ENCODE measurements at regions not wholly inside any gene's neighbourhood (a gene's known extent, or its start where the extent isn't known, plus 50 kb on each side); places are given as distances from the start of the nearest gene placed in this dataset.

DNA sequence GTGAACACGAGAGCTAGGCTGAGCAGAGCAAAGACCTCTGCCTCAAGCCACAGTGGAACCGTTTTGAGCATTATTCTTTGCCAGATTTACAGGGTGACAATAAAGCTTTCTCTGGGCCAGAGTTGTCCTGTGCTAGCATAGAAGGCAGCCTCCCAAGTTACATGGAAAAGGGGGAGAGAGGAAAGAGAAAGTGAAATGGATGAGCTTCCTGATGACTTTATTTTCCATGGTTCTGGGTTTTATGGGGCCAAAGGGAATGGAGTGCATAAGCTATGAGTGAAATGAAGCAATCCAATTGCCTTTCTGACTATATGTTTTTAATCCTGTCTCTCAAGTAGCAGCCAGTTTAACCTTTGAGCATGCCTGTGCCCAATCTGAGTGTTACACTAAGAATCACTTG, 428.4 kb downstream of the COG6 start:
- no peak for FAIRE-seq

DNA sequence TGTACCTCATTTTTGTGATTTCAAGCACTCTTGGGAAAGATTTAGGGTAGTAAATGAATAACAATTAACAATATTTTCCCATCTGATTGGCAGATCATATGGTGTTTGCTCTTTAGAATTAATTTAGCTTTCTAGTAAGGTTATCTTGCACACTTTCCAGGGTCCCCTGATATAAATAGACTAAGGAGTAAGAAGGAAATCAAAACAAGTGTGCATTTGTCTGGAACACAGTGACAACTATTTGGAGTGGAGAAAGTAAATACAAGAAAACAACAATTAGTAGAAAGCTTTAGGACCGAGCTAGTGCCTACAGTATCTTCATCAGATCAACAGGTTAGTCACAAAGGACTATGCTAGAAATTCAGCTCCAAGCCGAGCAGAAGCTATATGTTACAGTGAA, 429.5 kb downstream of the COG6 start:
- FAIRE-seq: no peak

DNA sequence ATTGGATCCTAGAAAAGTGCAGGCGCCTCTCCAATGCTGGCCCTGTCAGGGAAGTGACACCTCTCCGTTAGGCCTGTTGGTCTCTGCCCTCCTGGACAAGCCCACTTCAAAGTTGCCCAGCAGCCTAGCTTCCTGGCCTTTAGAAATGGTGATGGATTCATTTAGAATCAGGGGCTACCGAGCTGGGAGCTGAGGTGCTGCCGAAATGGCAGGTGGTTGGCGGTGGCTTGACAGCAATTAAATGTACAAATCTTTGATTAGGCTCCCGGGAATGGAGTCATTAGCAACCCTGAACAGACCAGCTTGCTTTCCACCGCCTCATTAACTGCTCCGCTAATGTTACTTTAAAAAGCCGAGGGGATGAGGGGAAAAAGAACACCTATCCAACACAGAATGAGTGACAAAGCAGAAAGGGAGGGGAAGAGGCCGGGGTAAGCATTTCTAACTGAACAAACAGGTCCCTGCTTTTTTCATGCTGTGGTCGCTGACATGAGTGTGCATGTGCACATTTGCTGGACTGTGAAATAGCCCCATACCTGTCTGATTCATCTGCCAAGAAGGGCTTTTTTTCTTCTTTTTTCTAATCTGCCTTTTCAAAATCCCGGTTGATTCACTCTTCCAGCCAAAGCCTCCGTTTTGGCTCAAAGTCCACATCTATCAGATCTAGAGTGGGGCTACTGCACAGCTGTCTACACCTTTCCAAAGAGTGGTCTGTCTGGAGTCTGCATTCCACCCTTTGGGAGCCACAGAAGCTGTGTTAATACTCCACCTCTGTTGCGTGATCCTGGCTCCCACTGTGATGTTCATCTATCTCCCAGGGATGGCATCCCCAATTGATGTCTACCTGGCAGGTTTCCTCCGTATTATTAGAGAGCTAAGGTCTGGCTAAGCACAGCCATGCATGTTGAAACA, 431.9 kb downstream of the COG6 start:
- FAIRE-seq: no peak

DNA sequence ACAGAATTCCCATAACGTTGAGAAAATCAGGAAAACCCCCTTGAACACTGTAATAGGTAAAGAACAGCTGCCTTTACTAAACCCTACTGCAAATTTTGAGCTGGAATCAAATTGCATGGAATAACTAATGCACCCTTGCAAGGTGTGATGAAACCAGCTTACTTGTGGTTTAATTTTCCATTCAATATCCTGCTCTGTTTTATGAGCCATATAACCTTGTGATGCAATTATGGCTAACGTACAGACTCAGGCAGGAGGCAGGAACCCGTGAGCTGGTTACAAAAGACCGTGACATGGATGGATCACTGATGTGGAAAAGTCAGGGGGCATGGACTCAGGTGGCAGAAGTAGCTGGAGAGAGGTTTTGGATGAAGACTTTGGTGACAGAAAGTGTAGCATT, 438.6 kb downstream of the COG6 start:
- FAIRE-seq: no peak

DNA sequence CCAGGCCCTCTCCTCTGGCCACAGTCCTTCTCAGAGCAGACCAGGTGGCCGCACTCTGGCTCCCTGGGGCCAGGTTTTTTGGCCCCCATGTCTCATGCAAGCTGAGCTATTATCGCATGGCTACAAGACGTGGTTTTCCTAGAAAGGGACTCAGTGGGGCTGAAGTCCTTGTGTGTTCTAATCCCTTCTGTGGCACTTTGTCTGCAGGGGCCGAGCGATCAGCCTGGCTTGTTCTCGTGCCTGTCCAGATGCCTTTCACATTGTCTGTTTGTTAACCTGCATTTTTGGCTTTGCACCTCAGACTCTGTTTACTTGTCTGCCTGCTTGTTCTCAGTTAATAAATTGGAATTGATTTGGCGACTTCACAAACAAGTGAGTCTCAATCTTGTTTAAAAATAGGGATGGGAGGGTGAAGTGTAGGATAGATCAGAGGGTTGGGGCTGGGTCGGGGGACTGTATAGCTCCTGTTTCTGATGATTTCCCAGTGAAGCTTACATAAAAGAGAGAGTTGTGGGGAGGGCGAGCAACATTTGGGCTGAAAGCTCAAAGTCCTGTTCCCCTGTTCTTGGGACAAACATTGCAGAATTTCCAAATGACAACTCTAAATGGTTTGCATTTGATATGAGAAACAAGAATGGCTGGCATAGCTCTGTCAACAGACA, 440.4 kb downstream of the COG6 start:
- FAIRE-seq: no peak

DNA sequence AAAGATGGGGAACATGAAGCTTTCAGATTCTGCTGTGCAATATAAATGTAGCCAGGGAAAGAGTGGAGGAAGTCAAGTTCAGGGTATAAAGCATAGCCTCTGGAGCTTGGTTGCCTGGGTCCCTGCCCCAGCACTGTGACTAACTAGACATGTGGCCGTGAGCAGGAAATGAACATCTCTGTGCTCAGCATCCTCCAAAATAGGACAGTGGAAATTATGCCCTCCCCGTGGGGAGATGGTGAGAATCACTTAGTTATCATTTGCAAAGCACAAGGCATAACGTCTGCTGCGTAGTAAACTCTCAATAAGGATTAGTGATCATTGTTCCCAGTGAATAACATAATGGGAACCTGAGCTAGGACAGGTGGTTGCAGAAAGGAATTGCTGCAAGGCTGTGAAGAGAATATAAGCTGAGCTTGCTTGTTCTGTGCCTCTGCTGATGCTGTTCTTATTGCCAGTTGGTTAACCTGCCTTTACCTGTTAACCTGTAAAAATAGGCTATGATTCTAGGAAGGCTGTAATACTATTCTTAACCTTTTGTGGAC, 441.0 kb downstream of the COG6 start:
- no peak for FAIRE-seq

DNA sequence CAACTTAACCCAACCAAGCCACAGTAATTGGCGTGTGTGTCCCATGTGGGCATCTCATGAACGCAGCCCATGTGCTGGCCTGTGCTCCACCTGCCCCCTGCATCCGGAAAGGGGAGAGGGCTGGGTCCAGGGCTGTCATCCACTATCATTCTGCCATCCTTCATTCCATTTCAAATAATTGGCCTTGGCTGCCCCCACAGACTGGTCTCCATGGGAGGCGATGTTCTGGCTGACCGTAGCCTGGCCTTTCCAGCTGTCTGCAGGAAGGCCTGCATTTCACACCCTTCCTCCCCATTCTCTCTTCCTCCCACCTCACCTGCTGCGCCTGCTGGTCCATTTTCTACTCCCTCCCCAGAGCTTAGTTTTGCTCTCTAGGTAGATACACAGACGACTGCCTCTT, 442.8 kb downstream of the COG6 start:
- FAIRE-seq: no peak

DNA sequence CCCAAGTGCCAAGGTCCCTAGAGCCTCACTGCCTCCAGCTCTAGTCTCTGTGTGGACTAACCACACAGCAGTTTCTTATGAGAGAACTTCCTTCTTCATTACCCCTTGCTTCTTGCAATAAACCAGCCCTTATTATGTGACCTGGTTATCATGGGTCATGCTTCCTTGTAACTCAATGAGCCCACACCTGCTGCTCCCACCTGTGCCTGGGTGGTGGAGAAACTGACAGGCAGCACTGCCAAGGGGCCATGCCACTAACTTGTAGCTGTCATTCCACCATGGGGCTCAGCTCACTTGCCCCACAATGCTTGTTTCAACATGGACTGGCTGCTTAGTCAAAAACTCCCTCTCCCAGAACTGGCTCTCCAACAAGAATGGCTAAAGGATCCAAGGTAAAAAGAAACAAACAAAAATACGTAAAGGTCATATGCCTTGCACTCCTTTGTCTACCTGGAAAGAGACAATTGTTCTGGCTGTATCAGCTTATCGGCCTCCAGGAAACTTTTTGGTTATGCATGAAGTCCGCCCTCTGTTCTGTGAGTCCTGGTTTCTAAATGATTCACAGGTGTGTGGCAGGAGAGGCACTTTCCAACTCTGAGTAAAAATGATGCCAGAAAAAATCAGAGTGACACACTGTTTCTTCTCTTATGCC, 446.4 kb downstream of the COG6 start:
- no peak for FAIRE-seq

DNA sequence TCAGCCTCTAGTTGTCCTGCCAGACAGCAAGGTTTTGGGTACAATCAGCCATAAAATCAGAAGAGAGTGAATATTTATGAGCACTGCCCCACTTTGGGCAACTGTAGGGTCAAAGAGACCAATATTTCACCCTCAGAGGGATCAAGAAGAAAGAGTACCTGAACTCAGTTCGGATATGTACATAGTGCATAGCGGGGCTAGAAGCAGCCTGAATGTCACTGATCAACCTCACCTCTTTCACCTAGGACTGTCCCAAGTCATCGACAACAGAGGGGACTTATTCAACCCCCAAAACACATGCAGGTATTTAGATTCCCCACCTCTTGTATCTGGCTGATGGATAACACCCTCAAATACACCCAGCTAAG, 446.9 kb downstream of the COG6 start:
- FAIRE-seq: no peak

DNA sequence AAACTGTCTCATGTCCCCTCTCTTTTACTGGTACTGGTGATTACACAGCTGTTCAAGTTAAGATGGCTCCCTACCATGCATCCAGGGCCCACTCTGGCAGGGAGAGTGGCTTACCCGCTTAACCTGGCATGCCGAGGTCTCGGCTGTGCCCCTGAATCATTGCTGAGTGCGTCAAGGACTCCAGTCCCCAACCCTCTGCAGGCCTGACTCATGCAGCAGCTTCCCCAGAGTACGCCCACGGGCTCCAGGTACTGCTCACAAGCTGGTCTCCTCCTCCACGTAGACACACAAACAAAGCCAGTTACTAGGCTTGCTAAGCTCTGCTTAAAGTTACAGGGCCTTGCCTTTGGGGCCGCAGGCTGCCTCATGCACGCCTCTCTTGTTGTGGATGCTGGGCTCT, 447.4 kb downstream of the COG6 start:
- no peak for FAIRE-seq

DNA sequence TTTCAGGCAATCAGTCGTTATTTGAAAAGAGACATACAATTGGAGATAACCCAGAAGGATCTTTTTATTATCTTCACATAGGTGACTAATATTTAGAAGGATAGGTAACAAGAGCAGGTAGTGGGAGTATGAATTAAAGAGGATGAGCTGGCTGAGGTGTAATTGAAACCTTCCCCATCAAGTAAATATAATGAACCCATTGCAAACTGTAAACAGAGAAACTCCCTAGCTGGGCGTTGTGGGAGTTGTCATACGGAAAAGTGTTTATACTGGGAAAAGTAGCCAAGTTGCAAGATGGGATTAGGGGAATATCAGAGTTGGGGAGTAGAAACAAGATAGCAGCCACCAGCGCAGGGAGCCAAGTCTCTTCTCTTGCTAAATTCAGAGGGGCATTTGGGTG, 448.4 kb downstream of the COG6 start:
- no peak for FAIRE-seq

DNA sequence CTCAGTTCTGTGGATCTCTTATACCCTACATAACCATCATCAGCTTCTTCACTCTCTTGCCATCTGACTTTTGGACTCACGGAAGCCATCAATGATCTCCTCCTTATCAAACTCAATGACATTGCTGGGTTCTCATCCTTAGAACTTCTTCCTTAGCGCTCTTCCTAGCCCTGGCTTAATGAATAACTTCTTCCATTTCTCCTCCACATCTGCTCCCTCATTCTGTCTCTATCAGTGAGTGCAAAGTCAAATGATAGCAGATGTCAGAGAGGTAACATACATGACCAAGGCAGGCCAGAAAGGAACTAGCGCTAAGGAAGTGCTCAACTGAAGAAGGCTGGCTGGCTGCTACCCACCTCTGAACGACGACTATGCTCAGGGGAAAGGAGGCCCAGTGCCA, 449.8 kb downstream of the COG6 start:
- no peak for FAIRE-seq

DNA sequence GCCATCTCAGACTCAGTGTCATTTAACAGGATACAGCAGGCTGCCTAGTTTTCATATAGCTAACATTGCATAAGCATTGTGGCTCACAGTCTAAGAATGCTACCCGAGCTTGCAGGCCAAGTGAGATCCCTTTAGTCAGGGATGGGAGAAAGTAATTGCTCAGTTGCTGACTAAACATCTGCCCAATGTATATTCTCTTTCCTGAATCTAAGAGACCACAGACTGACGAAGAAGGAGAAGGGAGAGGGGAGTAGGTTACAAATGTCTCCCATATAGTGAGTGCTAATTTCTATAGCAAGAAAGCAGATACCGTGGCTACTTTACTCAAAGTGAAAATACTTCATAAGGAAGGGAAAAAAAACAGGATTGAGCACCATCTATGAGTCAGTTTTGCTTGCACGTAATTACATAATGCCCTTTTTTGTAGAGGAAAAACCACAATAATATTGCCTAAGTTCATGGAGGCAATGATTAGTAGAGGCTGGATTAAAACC, 453.9 kb downstream of the COG6 start:
- no peak for FAIRE-seq

DNA sequence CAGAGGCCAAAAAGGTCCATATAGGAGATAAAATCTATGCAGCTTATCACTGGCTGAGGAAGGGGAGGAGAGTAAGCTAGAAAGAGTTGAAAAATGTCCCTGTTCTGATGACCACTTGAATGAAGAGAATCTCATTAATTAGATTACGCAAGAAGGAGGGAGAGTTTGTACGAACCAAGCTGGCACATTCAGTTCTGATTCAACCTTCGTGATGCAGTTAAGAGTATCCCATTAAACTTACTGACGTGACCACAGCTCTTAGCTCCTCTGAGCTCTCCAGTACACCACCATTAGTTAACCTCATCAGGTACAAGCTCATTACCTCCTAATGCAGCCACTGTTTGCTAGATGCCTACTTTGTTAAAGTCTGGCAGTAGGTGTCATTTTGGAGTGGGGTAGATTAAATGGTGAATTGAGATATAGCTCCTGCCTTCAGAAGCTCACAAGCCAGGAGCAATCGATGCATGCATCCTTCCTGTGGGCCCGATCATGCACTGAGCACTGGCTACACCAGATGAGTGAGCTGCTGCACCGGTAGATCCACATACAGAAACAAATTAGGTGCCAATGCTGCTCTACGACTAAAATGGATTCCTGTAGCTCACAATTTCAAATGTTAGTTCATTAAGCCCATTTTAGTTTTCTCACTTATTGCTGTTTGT, 458.3 kb downstream of the COG6 start:
- FAIRE-seq: no peak

DNA sequence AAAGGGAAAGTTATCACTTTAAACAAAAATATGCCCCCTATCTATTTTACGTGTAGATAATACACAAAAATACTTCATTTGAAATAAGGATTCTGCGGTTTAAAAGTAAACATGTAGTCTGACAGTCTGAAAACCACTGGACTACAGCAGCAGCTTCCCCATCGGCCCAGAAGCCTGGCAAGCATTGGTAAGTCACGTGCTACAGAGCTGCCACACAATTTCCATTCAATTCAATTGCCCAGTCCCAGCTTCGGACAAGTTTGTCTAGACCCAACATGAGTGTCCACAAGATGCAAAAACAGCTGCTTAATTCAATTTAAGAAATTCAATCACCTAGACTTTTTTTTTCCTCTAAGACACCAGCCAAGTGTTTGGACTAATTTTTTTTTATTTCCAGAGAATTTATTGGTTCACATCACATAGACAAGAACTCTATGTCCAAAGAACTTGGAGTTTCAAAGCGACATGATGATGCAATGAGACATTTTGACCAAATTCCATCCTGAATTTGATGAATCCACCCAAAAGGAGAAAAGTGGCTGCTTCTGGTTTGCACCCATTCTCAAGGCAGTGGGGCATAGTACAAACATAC, 458.9 kb downstream of the COG6 start:
- FAIRE-seq: no peak

DNA sequence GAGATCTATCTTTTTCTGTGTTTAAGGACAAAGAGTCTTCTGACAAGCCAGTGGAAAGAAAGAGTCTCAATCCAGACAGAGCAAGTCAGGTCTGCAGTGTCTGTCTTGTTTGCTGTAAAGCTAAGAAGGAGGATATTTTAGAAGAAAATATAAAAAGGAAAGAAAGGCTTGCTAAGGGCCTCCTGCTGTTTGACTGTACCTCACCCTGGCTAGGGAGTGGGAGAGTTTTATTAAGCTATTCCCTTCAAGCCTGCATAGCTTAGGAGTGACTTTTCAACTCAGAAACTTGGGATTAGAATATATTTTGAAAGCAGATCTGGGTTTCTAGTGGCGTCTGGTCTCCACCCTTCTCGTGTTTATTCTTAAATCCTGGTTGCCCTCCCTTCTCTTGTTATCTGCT, 460.0 kb downstream of the COG6 start:
- FAIRE-seq: no peak

DNA sequence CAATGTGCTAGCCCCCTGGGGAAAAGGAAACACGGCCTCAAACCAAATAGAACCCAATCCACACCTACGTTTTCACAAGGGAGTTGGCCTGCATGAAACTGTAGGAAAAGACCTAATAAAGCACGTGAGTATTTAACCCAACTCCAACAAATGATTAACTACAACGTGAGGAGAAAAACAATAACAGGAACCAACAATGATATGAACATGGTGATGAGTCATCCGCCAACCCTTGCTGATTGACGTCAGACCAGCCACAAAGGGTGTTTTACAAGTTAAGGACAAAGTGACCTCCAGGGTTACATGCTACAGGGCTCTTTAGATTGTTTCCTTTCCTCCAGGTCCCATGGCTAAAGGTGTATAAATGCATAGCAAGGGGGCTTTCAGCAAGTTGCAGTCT, 460.5 kb downstream of the COG6 start:
- no peak for FAIRE-seq

DNA sequence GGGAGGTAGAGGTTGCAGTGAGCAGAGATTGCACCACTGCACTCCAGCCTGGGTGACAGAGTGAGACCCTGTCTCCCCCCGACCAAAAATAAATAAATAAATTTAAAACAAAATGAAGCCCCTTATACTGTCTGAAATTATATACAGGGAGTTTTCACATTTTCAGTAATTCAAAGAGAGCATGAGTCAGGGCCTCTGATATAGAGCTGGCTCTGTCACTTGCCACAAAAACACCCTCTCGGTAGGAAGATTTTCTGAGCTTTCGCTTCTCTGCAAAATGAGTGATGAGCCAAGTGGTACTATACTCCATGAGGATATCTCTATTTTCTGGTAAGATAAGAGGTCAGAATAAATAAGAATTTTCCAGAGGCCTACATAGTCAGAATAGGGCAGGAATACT, 462.9 kb downstream of the COG6 start:
- no peak for FAIRE-seq

DNA sequence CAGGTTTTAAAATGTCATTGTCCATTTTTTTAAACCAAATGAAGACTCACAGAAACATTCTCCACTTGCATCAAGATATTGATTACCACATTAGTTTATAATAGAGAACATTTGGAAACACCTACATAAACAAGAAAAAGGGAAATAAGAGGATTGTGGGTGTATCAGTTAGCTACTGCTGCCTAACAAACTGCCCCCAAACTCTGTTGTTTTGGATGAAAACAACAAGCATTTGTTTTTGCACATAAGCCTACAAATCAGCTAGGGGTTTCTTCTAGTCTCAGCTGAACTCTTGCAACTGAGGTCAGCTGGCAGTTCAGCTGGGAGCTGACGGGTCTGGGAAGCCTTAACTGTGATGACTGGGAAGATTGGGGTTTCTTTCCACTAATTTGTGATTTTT, 464.4 kb downstream of the COG6 start:
- FAIRE-seq: no peak

DNA sequence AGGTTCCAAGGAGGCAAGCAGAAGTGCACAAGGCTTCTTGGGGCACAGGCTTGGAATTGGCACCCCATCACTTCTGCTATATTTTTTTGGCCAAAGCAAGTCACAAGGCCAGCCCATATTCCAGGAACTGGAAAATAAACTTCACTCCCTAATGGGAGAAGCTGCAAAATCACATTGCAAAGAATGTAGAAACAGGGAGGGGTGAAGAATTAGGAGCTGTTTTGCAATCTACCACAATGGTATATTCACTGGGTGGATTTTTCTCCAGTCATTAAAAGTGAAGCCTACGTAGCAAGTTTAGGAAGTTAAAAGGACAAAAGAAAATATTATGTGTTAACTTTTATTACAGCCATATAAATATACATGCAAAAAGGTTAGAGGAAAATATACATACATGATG, 464.8 kb downstream of the COG6 start:
- no peak for FAIRE-seq

DNA sequence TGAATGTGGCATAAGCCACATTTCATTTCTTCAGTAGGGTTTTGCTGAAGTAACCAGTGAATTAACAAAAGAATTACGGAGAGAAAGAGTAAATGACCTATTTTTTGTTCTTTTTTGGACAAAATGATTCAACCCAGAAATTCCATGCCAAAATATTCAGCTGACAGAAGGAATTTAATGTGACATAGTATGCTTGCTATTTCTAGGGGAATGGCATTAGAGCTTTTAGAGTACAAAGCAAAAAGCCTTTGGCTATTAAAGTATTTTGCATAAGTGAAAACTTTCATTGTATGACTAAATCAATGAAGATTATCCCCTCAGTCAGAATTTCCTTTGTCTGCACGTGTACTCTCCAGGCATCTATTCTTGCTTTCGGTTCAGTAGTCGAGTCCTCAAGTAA, 465.3 kb downstream of the COG6 start:
- FAIRE-seq: no peak

DNA sequence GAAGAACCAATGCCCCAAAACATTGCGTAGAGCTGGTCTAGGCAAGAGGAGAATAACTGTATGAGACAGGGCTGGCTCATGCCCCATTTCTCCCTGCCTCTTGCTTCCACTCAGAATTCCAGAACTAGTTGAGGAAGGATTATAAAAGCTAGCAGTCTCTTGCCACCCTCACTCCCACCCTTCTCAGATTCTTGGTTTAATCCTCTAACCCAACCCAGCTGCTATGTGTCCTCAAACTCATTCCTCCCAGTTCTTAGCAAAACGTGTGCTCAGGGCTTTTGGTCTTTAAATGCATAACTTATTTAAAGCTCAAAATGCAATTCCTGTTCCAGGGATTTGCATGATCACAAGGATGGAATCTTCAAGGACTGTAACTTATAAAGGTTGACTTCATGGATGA, 466.3 kb downstream of the COG6 start:
- no peak for FAIRE-seq
